ENCODE measurements at regions not wholly inside any gene's neighbourhood (a gene's known extent, or its start where the extent isn't known, plus 50 kb on each side); places are given as distances from the start of the nearest gene placed in this dataset.

GRCh38 chr22:48249713-48250268 lies 1487.3 kb downstream of the TBC1D22A start:
- TF ChIP-seq CTCF (IDR thresholded peaks at IDR 0.05): no peak
- no peak for TF ChIP-seq POLR2A (IDR thresholded peaks at IDR 0.05)

Measured in adrenal gland (tissue), 5 donors.